Heart right ventricle (tissue), 16 donors: ENCODE measurements at regions not wholly inside any gene's neighbourhood (a gene's known extent, or its start where the extent isn't known, plus 50 kb on each side); places are given as distances from the start of the nearest gene placed in this dataset.

Experiments
- ATAC-seq, 8 donors: fragments of 200-7000 bp; cut with Tn5 transposase; one replicate each; pipeline ENCODE4 v1.9.1; 2020; ENCODE audit warnings: mild to moderate bottlenecking in 8 of 8, moderate library complexity in 8 of 8, moderate number of reproducible peaks in 1 of 8
- DNase-seq, 2 donors: peaks; one replicate each; pipeline ENCODE4 v3.0.0-alpha.2; 2020
- H3K27ac ChIP-seq, 10 donors: fragments of 200-600 bp; sonication (generic) in 2 of 10; one replicate each; pipeline versions ENCODE4 v1.5.0 to v1.8.0; 2020 to 2022; ENCODE audit warnings: mild to moderate bottlenecking in 3 of 10
- H3K27me3 ChIP-seq, 7 donors: fragments of 200-600 bp; one replicate each; pipeline ENCODE4 v1.8.0; 2021 to 2022; ENCODE audit warnings: mild to moderate bottlenecking in 2 of 7
- H3K36me3 ChIP-seq, 9 donors: fragments of 200-600 bp; sonication (generic) in 1 of 9; one replicate each; pipeline versions ENCODE4 v1.5.0 to v1.8.0; 2020 to 2022; ENCODE audit warnings: mild to moderate bottlenecking in 2 of 9
- H3K4me1 ChIP-seq, 9 donors: fragments of 200-600 bp; sonication (generic) in 1 of 9; one replicate each; pipeline versions ENCODE4 v1.5.0 to v1.8.0; 2020 to 2022; ENCODE audit warnings: mild to moderate bottlenecking in 4 of 9
- H3K4me3 ChIP-seq, 10 donors: fragments of 200-600 bp; sonication (generic) in 2 of 10; one replicate each; pipeline versions ENCODE4 v1.5.0 to v1.8.0; 2020 to 2022; ENCODE audit warnings: mild to moderate bottlenecking in 7 of 10, moderate library complexity in 2 of 10
- H3K9me3 ChIP-seq, 11 donors: fragments of 200-600 bp in 10 of 11; sonication (generic) in 2 of 11; one replicate each; pipeline versions ENCODE4 v1.5.0 to v1.8.0; 2013 to 2022; ENCODE audit warnings: mild to moderate bottlenecking in 2 of 11, control low read depth in 1 of 11, moderate library complexity in 1 of 11
- CTCF ChIP-seq, 9 donors: fragments of 200-600 bp; sonication (generic) in 2 of 9; IDR thresholded peaks; one replicate each; pipeline versions ENCODE4 v1.5.0 to v1.8.0; 2021 to 2022; ENCODE audit warnings: antibody characterized with exemption in 9 of 9, mild to moderate bottlenecking in 5 of 9, moderate library complexity in 1 of 9
- WGBS, 2 donors: extraction: QIAGEN DNeasy Blood & Tissue Kit; methylation state at CpG; one replicate each; pipeline ENCODE4 v1.1.7; 2013; ENCODE audit warnings: inconsistent platforms in 1 of 2; 5-methylcytosine and 5-hydroxymethylcytosine counted together
- intact Hi-C, 10 donors: fragments of 100-400 bp; cut with DNase I; formaldehyde crosslinking; loops; one replicate each; pipeline versions ENCODE4 v1.11.1 to v1.14.2; 2022
- donor health status: Arrhythmogenic right ventricular cardiomyopathy.
- donor health status: ischemic (EF 13 %, LVEDD 7.1; RV severe dilation, severe dysfunction).
- donor health status: healthy with polysubstance abuse.
- donor health status: DM: no; HTN: yes; CAD: no.
- donor health status: DM: no; HTN: no; CAD: no.
- donor health status: ischemic (EF 25% LVEDD 6.9; RV normal size, moderate dysfunction).
- donor health status: ischemic (EF 25% LVEDD 5.7; RV mildly dilated, moderate dysfunction).
- donor health status: healthy.
- donor health status: DM: yes; HTN: yes; CAD: no.
- donor health status: Ischemic cardiomyopathy.
- donor health status: ischemic (EF 35%, LVEDD 5.7; RV mildly dilated, moderate dysfunction).
- donor health status: nonischemic (EF 11% LVEDD 7.7; RV severe dilation, severe dysfunction).
- donor health status: DM: yes; HTN: yes; CAD: no.
- donor health status: PGD.
- donor health status: ischemic (EF 29% LVEDD 5.4; RV normal size, mild dysfunction).
- donor health status: nonischemic (EF 23%, LVEDD 6.1; RV moderate dilation, normal function).

GRCh38 chr6:119965900-119966299, 616.3 kb upstream of the MAN1A1 start:
- no peaks in the 10 kb centered on the region for H3K36me3 ChIP-seq
- no peaks in the 10 kb centered on the region for H3K4me1 ChIP-seq
- intact Hi-C loops = no loop called here
- H3K9me3 ChIP-seq = no peaks in the 10 kb centered on the region
- ATAC-seq (no peak), DNase-seq (no peak)
- 94 to 96% methylated on average over 10 of the region's 10 CpGs for WGBS, 2 donors
- no peak for TF ChIP-seq CTCF (IDR thresholded peaks at IDR 0.05)
- no peaks in the 10 kb centered on the region for H3K27me3 ChIP-seq
- no peak overlapping the region for H3K27ac ChIP-seq
- no peak overlapping the region for H3K4me3 ChIP-seq

- no peak for TF ChIP-seq CTCF (IDR thresholded peaks at IDR 0.05)
Observed at GRCh38 chr6:119965008-119965407, 615.4 kb upstream of the MAN1A1 start.

GRCh38 chr6:119962505-119962904, 612.9 kb upstream of the MAN1A1 start:
- ATAC-seq = no peak
- no peak overlapping the region for H3K4me3 ChIP-seq

More at GRCh38 chr6:119965008-119965407, 615.4 kb upstream of the MAN1A1 start:
- Histone ChIP-seq H3K27me3 (no peaks in the 10 kb centered on the region), H3K9me3 (no peaks in the 10 kb centered on the region), H3K36me3 (no peaks in the 10 kb centered on the region), H3K4me1 (no peaks in the 10 kb centered on the region), H3K4me3 (no peak overlapping the region), H3K27ac (no peak overlapping the region)
- no peak for DNase-seq
- WGBS, 2 donors = 90 to 94% methylated on average over 1 of the region's 1 CpG
- no peak for ATAC-seq
- intact Hi-C loops = no loop called here

GRCh38 chr6:119961450-119961849, 611.9 kb upstream of the MAN1A1 start:
- intact Hi-C loops = loop anchor here in 1 of 10 donors (5.0 kb wide), 1 partner anchor 386 kb away; no protein-coding TSS in a partner anchor
- no peak overlapping the region for H3K27ac ChIP-seq
- no peaks in the 10 kb centered on the region for H3K36me3 ChIP-seq
- H3K4me3 ChIP-seq = no peak overlapping the region
- no peaks in the 10 kb centered on the region for H3K27me3 ChIP-seq
- no peak for DNase-seq
- no peaks in the 10 kb centered on the region for H3K9me3 ChIP-seq
- WGBS, 2 donors = 93% methylated on average over 2 of the region's 2 CpGs
- ATAC-seq = no peak
- H3K4me1 ChIP-seq = no peaks in the 10 kb centered on the region
- no peak for TF ChIP-seq CTCF (IDR thresholded peaks at IDR 0.05)

More at GRCh38 chr6:119962505-119962904, 612.9 kb upstream of the MAN1A1 start:
- Histone ChIP-seq H3K4me1 (no peaks in the 10 kb centered on the region), H3K27ac (no peak overlapping the region), H3K27me3 (no peaks in the 10 kb centered on the region), H3K36me3 (no peaks in the 10 kb centered on the region), H3K9me3 (no peaks in the 10 kb centered on the region)
- WGBS, 2 donors = 83 to 88% methylated on average over 2 of the region's 2 CpGs
- intact Hi-C loops = loop anchor here in 1 of 10 donors (5.0 kb wide), 1 partner anchor 385 kb away; no protein-coding TSS in a partner anchor
- no peak for TF ChIP-seq CTCF (IDR thresholded peaks at IDR 0.05)
- no peak for DNase-seq
